GM06990 (cell line): ENCODE measurements at regions not wholly inside any gene's neighbourhood (a gene's known extent, or its start where the extent isn't known, plus 50 kb on each side); places are given as distances from the start of the nearest gene placed in this dataset.

Source experiments
- DNase-seq: peaks from one replicate; pipeline ENCODE4 v3.0.0-alpha.2; 2011; ENCODE audit not compliant: insufficient read length; ENCODE audit errors: extremely low read depth
- H3K27me3 ChIP-seq: replicated peaks from 2 replicates; pipeline ENCODE4 v1.6.0; 2011; ENCODE audit warnings: low read length; ENCODE audit not compliant: control insufficient read depth, insufficient read depth
- H3K36me3 ChIP-seq: 2 replicates; pipeline ENCODE4 v1.5.1; 2011; ENCODE audit warnings: low read length; ENCODE audit not compliant: control insufficient read depth, insufficient read depth
- H3K4me3 ChIP-seq: replicated peaks from 2 replicates; pipeline ENCODE4 v1.5.1; 2011; ENCODE audit warnings: low read depth, mild to moderate bottlenecking, control low read depth, low read length
- CTCF ChIP-seq: IDR thresholded peaks from 2 replicates; pipeline ENCODE4 v1.5.1; 2011; ENCODE audit warnings: low read length, control low read depth, mild to moderate bottlenecking, inconsistent platforms; ENCODE audit not compliant: insufficient read depth, poor library complexity, severe bottlenecking

GRCh38 chr2:146324951-146325350, 1519.9 kb upstream of the ACVR2A start:
- DNase-seq = no peak
- Histone ChIP-seq H3K36me3 (no peaks in the 10 kb centered on the region), H3K4me3 (no peak overlapping the region), H3K27me3 (no peaks in the 10 kb centered on the region; the same call in 1 of the 2 replicates)
- TF ChIP-seq CTCF = no peak

- H3K4me3 ChIP-seq = no peak overlapping the region
- DNase-seq = no peak
- H3K36me3 ChIP-seq = no peaks in the 10 kb centered on the region
- H3K27me3 ChIP-seq = no peaks in the 10 kb centered on the region; the same call in 1 of the 2 replicates
- no peak for TF ChIP-seq CTCF
These were observed 1521.3 kb upstream of the ACVR2A start for GRCh38 chr2:146323564-146323963.

GRCh38 chr2:146321175-146321574, 1523.7 kb upstream of the ACVR2A start:
- no peak for DNase-seq
- Histone ChIP-seq H3K27me3 (no peaks in the 10 kb centered on the region), H3K4me3 (no peak overlapping the region), H3K36me3 (no peaks in the 10 kb centered on the region)
- TF ChIP-seq CTCF = no peak

GRCh38 chr2:146317959-146318358, 1526.9 kb upstream of the ACVR2A start:
- DNase-seq = no peak
- H3K36me3 ChIP-seq = no peaks in the 10 kb centered on the region
- TF ChIP-seq CTCF = no peak
- no peak overlapping the region for H3K4me3 ChIP-seq
- no peaks in the 10 kb centered on the region for H3K27me3 ChIP-seq

- Histone ChIP-seq H3K36me3 (no peaks in the 10 kb centered on the region), H3K27me3 (no peaks in the 10 kb centered on the region), H3K4me3 (no peak overlapping the region)
- no peak for TF ChIP-seq CTCF
- DNase-seq = no peak
These were observed 1531.9 kb upstream of the ACVR2A start for GRCh38 chr2:146312899-146313298.

GRCh38 chr2:146305164-146305563, 1539.7 kb upstream of the ACVR2A start:
- Histone ChIP-seq H3K27me3 (no peaks in the 10 kb centered on the region), H3K4me3 (no peak overlapping the region), H3K36me3 (no peaks in the 10 kb centered on the region)
- no peak for TF ChIP-seq CTCF
- no peak for DNase-seq
